Naive B cell (primary cell): ENCODE measurements at regions not wholly inside any gene's neighbourhood (a gene's known extent, or its start where the extent isn't known, plus 50 kb on each side); places are given as distances from the start of the nearest gene placed in this dataset.
A peak's percentile ranks its signal among the peaks of the same experiment; 100 is the strongest.
"Not testable (repeated sequence)": the region's sequence is repeated elsewhere in the genome, so short reads cannot be mapped to it uniquely, and the experiment has no call there.

ENCODE experiments used
- ATAC-seq, 2 donors: fragments of 150-1000 bp; cut with Tn5 transposase; 2 replicates each; pipeline ENCODE4 v1.10.0; 2021; ENCODE audit warnings: low read depth in 2 of 2, mild to moderate bottlenecking in 2 of 2, moderate library complexity in 2 of 2
- DNase-seq: peaks from one replicate; pipeline ENCODE4 v3.0.0; 2022
- H3K27ac Mint-ChIP-seq, 6 donors: one replicate each; pipeline ENCODE4 v1.8.0; 2020 to 2022; ENCODE audit warnings: mild to moderate bottlenecking in 6 of 6, mixed read lengths in 6 of 6, moderate library complexity in 5 of 6, inconsistent platforms in 2 of 6
- H3K27me3 Mint-ChIP-seq, 3 donors: one replicate each; pipeline ENCODE4 v1.8.0; 2021 to 2022; ENCODE audit warnings: mixed read lengths in 3 of 3, mild to moderate bottlenecking in 1 of 3
- H3K36me3 Mint-ChIP-seq, 2 donors: one replicate each; pipeline ENCODE4 v1.8.0; 2020 to 2022; ENCODE audit warnings: mixed read lengths in 2 of 2, inconsistent platforms in 1 of 2, mild to moderate bottlenecking in 1 of 2
- H3K4me1 Mint-ChIP-seq, 3 donors: one replicate each; pipeline ENCODE4 v1.8.0; 2020 to 2022; ENCODE audit warnings: mixed read lengths in 3 of 3, inconsistent platforms in 1 of 3, mild to moderate bottlenecking in 1 of 3, moderate library complexity in 1 of 3
- H3K4me3 Mint-ChIP-seq, 8 donors: one replicate each; pipeline ENCODE4 v1.8.0; 2020 to 2022; ENCODE audit warnings: mild to moderate bottlenecking in 8 of 8, mixed read lengths in 8 of 8, moderate library complexity in 8 of 8, inconsistent platforms in 2 of 8
- H3K9me3 Mint-ChIP-seq, 7 donors: one replicate each; pipeline ENCODE4 v1.8.0; 2020 to 2022; ENCODE audit warnings: mixed read lengths in 7 of 7, mild to moderate bottlenecking in 5 of 7, inconsistent platforms in 2 of 7, moderate library complexity in 1 of 7

DNA sequence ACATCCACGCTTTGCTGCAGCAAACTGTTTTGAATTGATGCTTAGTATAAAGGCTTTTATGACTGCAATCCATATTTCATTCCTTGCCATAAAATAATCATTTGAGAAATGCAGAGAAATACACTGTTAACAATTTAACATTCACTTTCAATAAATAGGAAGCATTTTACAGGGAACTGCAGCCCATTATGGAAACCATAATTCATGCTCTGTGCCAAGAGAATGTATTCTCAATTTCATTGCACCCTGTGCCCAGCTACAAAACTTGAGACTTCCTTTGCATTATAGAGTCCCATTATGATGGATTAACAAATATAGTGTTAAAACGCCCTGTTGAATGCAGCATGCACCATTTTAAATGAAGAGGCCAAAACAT lies 134.0 kb downstream of the MED10 start:
- H3K4me1 Mint-ChIP-seq = no peaks in the 10 kb centered on the region
- no peak overlapping the region for H3K4me3 Mint-ChIP-seq
- H3K36me3 Mint-ChIP-seq = no peaks in the 10 kb centered on the region
- H3K27ac Mint-ChIP-seq = no peak overlapping the region
- ATAC-seq (no peak), DNase-seq (no peak)
- peaks cover 0 to 17% (median 5%) of the 10 kb centered on the region in 7 donors for H3K9me3 Mint-ChIP-seq
- H3K27me3 Mint-ChIP-seq = no peaks in the 10 kb centered on the region

GRCh38 chr5:6243706-6244338 lies 134.5 kb downstream of the MED10 start:
- Mint-ChIP-seq H3K4me3 (no peak overlapping the region), H3K36me3 (no peaks in the 10 kb centered on the region), H3K27ac (peak overlapping the region in 1 of 6 donors; percentile 9), H3K27me3 (no peaks in the 10 kb centered on the region), H3K9me3 (peaks cover 1 to 21% (median 6%) of the 10 kb centered on the region in 7 donors), H3K4me1 (no peaks in the 10 kb centered on the region)
- no peak for ATAC-seq
- no peak for DNase-seq

DNA sequence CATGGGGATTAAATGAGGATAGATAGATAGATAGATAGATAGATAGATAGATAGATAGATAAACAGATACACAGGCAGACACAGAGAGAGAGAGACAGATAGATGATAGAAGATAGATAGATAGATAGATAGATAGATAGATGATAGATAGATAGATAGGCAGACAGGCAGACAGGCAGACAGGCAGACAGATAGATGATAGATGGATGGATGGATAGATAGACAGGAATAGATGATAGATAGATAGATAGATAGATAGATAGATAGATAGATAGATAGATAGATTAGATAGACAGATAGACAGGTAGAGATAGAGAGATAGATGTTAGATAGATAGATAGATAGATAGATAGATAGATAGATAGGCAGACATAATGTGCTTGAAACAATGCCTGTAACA lies 137.3 kb downstream of the MED10 start:
- peaks cover 2 to 29% (median 8%) of the 10 kb centered on the region in 7 donors for H3K9me3 Mint-ChIP-seq
- not testable (repeated sequence) for DNase-seq, ATAC-seq, H3K27me3 Mint-ChIP-seq, H3K4me1 Mint-ChIP-seq, H3K27ac Mint-ChIP-seq, H3K4me3 Mint-ChIP-seq, H3K36me3 Mint-ChIP-seq

- H3K36me3 Mint-ChIP-seq = peaks cover 0 to 7% of the 10 kb centered on the region in 2 donors
- H3K4me1 Mint-ChIP-seq = peaks cover 0 to 6% (median 0%) of the 10 kb centered on the region in 3 donors
- H3K4me3 Mint-ChIP-seq = no peak overlapping the region
Observed at GRCh38 chr5:6236858-6237481, 141.4 kb downstream of the MED10 start.

DNA sequence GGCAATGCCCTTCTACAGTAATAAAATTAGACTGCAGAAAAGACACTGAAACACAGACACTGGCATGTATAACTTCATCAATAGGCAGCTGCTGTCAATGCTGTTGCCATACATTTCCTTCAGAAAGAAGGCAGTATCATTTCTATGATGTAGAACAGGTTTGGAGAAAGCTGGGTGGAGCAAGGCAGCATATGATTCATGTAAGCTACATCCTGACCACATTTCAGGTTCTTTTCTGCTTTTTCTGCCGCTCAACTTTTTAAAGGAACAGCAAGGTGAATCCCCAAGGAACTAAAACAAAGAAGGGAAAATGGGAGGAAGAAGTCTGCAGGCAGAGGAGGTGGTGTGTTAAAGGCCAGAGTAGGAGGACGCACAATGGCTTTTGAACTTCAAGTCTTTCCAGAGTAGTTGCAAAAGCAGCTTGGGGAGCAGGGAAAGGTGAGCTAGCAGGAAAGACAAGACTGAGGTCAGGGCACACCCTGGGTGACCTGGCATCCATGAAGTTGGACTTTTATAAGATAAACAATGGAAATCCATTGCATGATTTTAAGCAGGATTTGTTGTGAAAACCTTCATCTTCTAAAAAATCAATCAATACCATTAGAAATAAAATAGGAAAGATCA lies 142.1 kb downstream of the MED10 start:
- H3K4me3 Mint-ChIP-seq = no peak overlapping the region
- H3K36me3 Mint-ChIP-seq = peaks cover 0 to 7% of the 10 kb centered on the region in 2 donors
- peaks cover 2 to 29% (median 10%) of the 10 kb centered on the region in 7 donors for H3K9me3 Mint-ChIP-seq
- no peak overlapping the region for H3K27ac Mint-ChIP-seq
- DNase-seq = no peak
- peaks cover 0 to 16% (median 6%) of the 10 kb centered on the region in 3 donors for H3K27me3 Mint-ChIP-seq
- peaks cover 0 to 6% (median 0%) of the 10 kb centered on the region in 3 donors for H3K4me1 Mint-ChIP-seq
- ATAC-seq = no peak

More at GRCh38 chr5:6236858-6237481, 141.4 kb downstream of the MED10 start:
- Mint-ChIP-seq H3K27me3 (peaks cover 0 to 14% (median 5%) of the 10 kb centered on the region in 3 donors), H3K27ac (peak overlapping the region in 1 of 6 donors; percentile 8), H3K9me3 (peaks cover 2 to 29% (median 10%) of the 10 kb centered on the region in 7 donors)
- DNase-seq (no peak), ATAC-seq (no peak)

GRCh38 chr5:6235726-6236125 lies 142.6 kb downstream of the MED10 start:
- peaks cover 0 to 7% of the 10 kb centered on the region in 2 donors for H3K36me3 Mint-ChIP-seq
- H3K27me3 Mint-ChIP-seq = peaks cover 2 to 16% (median 6%) of the 10 kb centered on the region in 3 donors
- no peak for ATAC-seq
- no peak overlapping the region for H3K4me3 Mint-ChIP-seq
- peaks cover 0 to 6% (median 0%) of the 10 kb centered on the region in 3 donors for H3K4me1 Mint-ChIP-seq
- no peak for DNase-seq
- peaks cover 2 to 24% (median 8%) of the 10 kb centered on the region in 7 donors for H3K9me3 Mint-ChIP-seq
- peak overlapping the region in 2 of 6 donors; percentile 4 to 76 for H3K27ac Mint-ChIP-seq

DNA sequence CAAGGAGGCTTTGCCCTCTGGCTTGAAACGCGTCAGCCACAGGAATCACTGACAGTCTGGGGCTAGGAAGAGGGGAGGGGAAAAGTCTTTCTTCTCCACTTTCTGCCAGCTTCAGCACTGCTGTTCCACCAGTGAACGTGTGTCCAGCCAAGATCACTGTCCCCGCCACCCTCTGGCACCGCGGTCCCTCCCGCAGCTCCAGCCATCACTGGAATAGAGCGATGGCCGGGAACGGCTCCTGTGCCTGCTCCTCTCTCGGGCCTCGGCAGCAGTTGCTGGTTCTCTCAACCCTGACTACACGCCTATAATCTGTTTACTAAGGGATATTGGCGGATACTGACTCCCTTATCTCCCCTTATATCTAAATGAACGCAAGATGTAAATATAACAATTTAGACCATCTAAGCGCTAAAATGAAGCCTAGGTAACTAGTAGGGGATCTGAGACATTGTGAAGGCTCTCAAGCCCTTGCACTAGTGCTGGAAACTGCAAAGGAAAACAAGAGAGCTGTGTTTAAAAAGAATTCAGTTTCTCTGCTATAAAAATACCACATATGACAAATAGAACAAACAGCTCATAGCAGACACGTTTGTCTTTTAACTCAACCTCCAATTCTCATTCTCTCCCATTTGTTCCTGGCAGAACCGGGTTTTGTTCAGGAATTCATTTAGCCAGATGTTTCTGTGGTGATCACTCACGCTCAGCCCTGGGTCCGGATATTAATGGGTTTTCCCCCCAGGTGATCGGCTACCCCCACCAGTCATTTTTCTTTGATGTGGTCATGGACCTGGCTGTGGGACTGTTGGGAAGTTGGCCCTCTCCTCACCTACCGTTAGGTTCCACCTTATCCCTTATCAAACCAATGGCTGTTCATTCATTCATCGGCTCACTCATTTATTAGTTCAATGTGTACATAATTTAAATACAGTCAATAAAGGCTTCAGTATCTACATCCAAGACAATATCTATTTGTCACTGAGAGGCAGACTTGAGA lies 149.8 kb downstream of the MED10 start:
- ATAC-seq = no peak
- H3K27ac Mint-ChIP-seq = no peak overlapping the region
- DNase-seq = no peak
- H3K4me3 Mint-ChIP-seq = no peak overlapping the region
- H3K36me3 Mint-ChIP-seq = no peaks in the 10 kb centered on the region
- H3K4me1 Mint-ChIP-seq = peaks cover 0 to 3% (median 0%) of the 10 kb centered on the region in 3 donors
- peaks cover 0 to 7% (median 1%) of the 10 kb centered on the region in 7 donors for H3K9me3 Mint-ChIP-seq
- peaks cover 6 to 26% (median 12%) of the 10 kb centered on the region in 3 donors for H3K27me3 Mint-ChIP-seq

- Mint-ChIP-seq H3K27me3 (peaks cover 0 to 8% (median 5%) of the 10 kb centered on the region in 3 donors), H3K36me3 (no peaks in the 10 kb centered on the region), H3K4me3 (no peak overlapping the region), H3K9me3 (peaks cover 0 to 13% (median 0%) of the 10 kb centered on the region in 7 donors), H3K27ac (no peak overlapping the region), H3K4me1 (no peaks in the 10 kb centered on the region)
- no peak for ATAC-seq
- DNase-seq = no peak
Observed at GRCh38 chr5:6225121-6225607, 153.2 kb downstream of the MED10 start.

- ATAC-seq (no peak), DNase-seq (no peak)
- H3K27ac Mint-ChIP-seq = no peak overlapping the region
- no peaks in the 10 kb centered on the region for H3K4me1 Mint-ChIP-seq
- H3K27me3 Mint-ChIP-seq = peaks cover 0 to 8% (median 0%) of the 10 kb centered on the region in 3 donors
- no peak overlapping the region for H3K4me3 Mint-ChIP-seq
- H3K36me3 Mint-ChIP-seq = no peaks in the 10 kb centered on the region
- H3K9me3 Mint-ChIP-seq = peaks cover 0 to 13% (median 0%) of the 10 kb centered on the region in 7 donors
Observed at GRCh38 chr5:6224406-6224805, 153.9 kb downstream of the MED10 start.

- no peak overlapping the region for H3K27ac Mint-ChIP-seq
- DNase-seq (no peak), ATAC-seq (no peak)
- H3K4me1 Mint-ChIP-seq = no peaks in the 10 kb centered on the region
- H3K9me3 Mint-ChIP-seq = peaks cover 0 to 13% (median 0%) of the 10 kb centered on the region in 7 donors
- no peak overlapping the region for H3K4me3 Mint-ChIP-seq
- no peaks in the 10 kb centered on the region for H3K36me3 Mint-ChIP-seq
- H3K27me3 Mint-ChIP-seq = peaks cover 0 to 3% (median 0%) of the 10 kb centered on the region in 3 donors
Observed at GRCh38 chr5:6222899-6223298, 155.4 kb downstream of the MED10 start.

- Mint-ChIP-seq H3K36me3 (no peaks in the 10 kb centered on the region), H3K4me3 (no peak overlapping the region), H3K9me3 (peaks cover 0 to 13% (median 0%) of the 10 kb centered on the region in 7 donors), H3K4me1 (no peaks in the 10 kb centered on the region), H3K27me3 (no peaks in the 10 kb centered on the region), H3K27ac (no peak overlapping the region)
- DNase-seq (no peak), ATAC-seq (no peak)
Observed at GRCh38 chr5:6222121-6222520, 156.2 kb downstream of the MED10 start.

DNA sequence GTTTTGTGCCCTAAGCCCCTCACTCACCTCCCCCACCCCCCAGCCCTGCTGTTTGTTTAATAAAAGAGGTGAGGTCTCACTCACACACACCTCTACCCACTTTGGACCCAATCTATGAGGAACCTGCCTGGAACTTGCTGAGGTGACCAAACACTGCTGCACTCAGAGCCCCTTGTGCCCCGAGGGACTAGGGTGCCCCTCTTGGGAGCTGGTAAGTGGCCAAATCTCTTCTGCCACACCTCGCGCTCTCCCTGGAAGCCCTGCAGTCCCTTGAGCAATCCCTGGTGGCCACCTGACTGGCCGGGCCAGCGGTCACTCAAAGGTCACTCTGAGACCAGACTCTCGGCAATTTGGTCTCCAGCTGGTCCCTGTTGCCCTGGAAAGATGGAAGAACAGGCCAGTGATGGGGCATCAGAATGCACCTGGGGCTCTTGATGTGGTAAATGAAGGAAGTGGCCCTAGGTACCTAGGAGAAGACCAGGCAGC lies 157.2 kb downstream of the MED10 start:
- H3K36me3 Mint-ChIP-seq = no peaks in the 10 kb centered on the region
- peaks cover 0 to 13% (median 0%) of the 10 kb centered on the region in 7 donors for H3K9me3 Mint-ChIP-seq
- ATAC-seq = no peak
- no peak for DNase-seq
- no peaks in the 10 kb centered on the region for H3K4me1 Mint-ChIP-seq
- H3K4me3 Mint-ChIP-seq = no peak overlapping the region
- H3K27ac Mint-ChIP-seq = no peak overlapping the region
- no peaks in the 10 kb centered on the region for H3K27me3 Mint-ChIP-seq
